HUES64 (cell line): ENCODE measurements at regions not wholly inside any gene's neighbourhood (a gene's known extent, or its start where the extent isn't known, plus 50 kb on each side); places are given as distances from the start of the nearest gene placed in this dataset.

Experiments used
- H3K27ac ChIP-seq: 2 replicates; pipeline ENCODE4 v1.7.0; 2013; ENCODE audit warnings: low read depth, low read length, inconsistent platforms
- H3K27me3 ChIP-seq: 2 replicates; pipeline ENCODE4 v1.6.1; 2013; ENCODE audit warnings: mild to moderate bottlenecking, low read length; ENCODE audit not compliant: insufficient read depth
- H3K36me3 ChIP-seq: 2 replicates; pipeline ENCODE4 v1.6.1; 2013; ENCODE audit warnings: mild to moderate bottlenecking, low read length; ENCODE audit not compliant: insufficient read depth
- H3K4me1 ChIP-seq: 2 replicates; pipeline ENCODE4 v1.6.1; 2013; ENCODE audit warnings: mild to moderate bottlenecking, low read length, moderate library complexity; ENCODE audit not compliant: insufficient read depth
- H3K4me3 ChIP-seq: 2 replicates; pipeline ENCODE4 v1.5.1; 2013; ENCODE audit warnings: mild to moderate bottlenecking, low read length, moderate library complexity
- H3K9ac ChIP-seq: 2 replicates; pipeline ENCODE4 v1.6.1; 2013; ENCODE audit warnings: mild to moderate bottlenecking, low read depth, low read length
- H3K9me3 ChIP-seq: 2 replicates; pipeline ENCODE4 v1.6.1; 2013; ENCODE audit warnings: low read depth, low read length; ENCODE audit not compliant: insufficient read depth
- WGBS: fragments of 150-250, 120-280 bp; methylation state at CpG from one replicate; pipeline ENCODE4 v1.1.7; 2013; ENCODE audit warnings: missing lambda C conversion rate; 5-methylcytosine and 5-hydroxymethylcytosine counted together

GRCh38 chrX:51798701-51799100, 55.5 kb downstream of the GSPT2 start:
- no peaks in the 10 kb centered on the region for H3K36me3 ChIP-seq
- no peaks in the 10 kb centered on the region for H3K9me3 ChIP-seq
- H3K27ac ChIP-seq, result no peak overlapping the region
- no peaks in the 10 kb centered on the region for H3K27me3 ChIP-seq
- no peak overlapping the region for H3K4me3 ChIP-seq
- H3K4me1 ChIP-seq, result 0 out of 2 replicates have a peak, but pooled peaks cover 5% of the 10 kb centered on the region
- H3K9ac ChIP-seq, result no peak overlapping the region

DNA sequence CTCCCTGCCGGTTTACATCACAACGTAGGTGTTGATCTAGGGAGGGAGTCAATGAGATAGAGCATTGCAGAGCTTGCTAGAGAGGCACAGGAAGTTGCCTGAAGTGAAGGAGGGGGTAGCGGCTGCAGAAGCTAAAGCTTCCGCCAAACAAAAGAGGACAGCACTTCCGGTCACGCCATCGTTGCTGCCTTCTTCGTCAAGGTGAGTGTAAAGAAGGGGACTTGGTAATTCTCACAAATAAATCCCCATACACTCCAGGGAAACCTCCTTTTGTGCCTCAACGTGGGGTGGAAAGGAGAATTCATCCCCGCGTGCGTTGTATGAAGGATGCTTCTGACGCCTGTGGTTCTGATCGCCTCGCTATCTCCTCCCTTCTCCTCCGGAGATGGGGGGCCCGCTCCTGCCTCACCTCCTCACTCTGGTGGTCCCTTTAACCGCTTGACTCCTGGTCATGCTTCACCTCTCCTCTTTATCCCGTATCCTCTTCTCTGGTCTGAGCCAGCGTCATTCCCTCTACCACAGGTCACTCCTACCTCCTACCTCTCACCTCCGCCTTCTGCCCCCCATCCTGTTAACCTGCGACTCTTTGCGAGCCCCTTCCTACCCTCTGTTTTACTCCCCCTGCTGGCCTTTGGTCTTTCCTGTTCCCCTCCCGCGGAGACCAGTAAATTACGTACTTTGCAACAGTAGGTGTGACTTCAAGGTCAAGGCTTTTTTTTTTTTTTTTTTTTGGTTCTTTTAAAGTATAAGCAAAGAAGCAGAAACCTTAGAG, 59.9 kb downstream of the GSPT2 start:
- Histone ChIP-seq H3K36me3 (peaks cover 13% of the 10 kb centered on the region), H3K27ac (peak overlapping the region; percentile 93), H3K27me3 (no peaks in the 10 kb centered on the region), H3K4me1 (peaks cover 5% of the 10 kb centered on the region; the same call in 1 of the 2 replicates), H3K4me3 (peak overlapping the region; percentile 94), H3K9me3 (no peaks in the 10 kb centered on the region), H3K9ac (peak overlapping the region; percentile 97)
- WGBS, result 2% methylated on average over 22 of the region's 26 CpGs

GRCh38 chrX:51803833-51804232, 60.6 kb downstream of the GSPT2 start:
- no peak overlapping the region for H3K27ac ChIP-seq
- H3K4me1 ChIP-seq, result peaks cover 5% of the 10 kb centered on the region; the same call in 1 of the 2 replicates
- H3K27me3 ChIP-seq, result no peaks in the 10 kb centered on the region
- H3K9me3 ChIP-seq, result no peaks in the 10 kb centered on the region
- peaks cover 13% of the 10 kb centered on the region for H3K36me3 ChIP-seq
- H3K9ac ChIP-seq, result peak overlapping the region; percentile 97; the same call in 1 of the 2 replicates
- peak overlapping the region; percentile 94 for H3K4me3 ChIP-seq
- 100% methylated on average over 1 of the region's 3 CpGs for WGBS

DNA sequence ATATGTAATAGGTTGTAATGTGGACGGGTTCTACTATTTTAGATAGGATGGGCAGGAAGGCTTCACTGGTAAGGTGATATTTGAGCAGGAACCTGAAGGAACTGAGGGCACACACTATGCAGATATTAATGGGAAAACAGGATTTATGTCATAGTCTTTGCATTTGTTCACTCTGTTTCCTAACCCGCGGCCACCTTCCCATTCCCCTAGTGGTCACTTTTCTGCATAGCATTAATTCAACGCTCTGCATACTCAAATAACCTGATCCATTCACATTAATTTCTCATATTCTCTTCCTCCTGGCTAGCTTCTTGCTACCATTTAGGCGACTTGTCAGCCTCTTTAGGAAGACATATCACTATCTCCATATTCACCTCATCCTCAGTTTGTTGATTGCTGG, 61.5 kb downstream of the GSPT2 start:
- Histone ChIP-seq H3K27ac (no peak overlapping the region), H3K9me3 (no peaks in the 10 kb centered on the region), H3K4me1 (peaks cover 5% of the 10 kb centered on the region; the same call in 1 of the 2 replicates), H3K4me3 (no peak overlapping the region), H3K9ac (no peak overlapping the region), H3K36me3 (peaks cover 13% of the 10 kb centered on the region), H3K27me3 (no peaks in the 10 kb centered on the region)
- WGBS, result 77% methylated on average over 5 of the region's 5 CpGs

- H3K27ac ChIP-seq, result no peak overlapping the region
- 0 out of 2 replicates have a peak, but pooled peaks cover 5% of the 10 kb centered on the region for H3K36me3 ChIP-seq
- 96% methylated on average over 12 of the region's 12 CpGs for WGBS
- no peaks in the 10 kb centered on the region for H3K27me3 ChIP-seq
- H3K4me3 ChIP-seq, result no peak overlapping the region
- H3K4me1 ChIP-seq, result no peaks in the 10 kb centered on the region
- no peaks in the 10 kb centered on the region for H3K9me3 ChIP-seq
- no peak overlapping the region for H3K9ac ChIP-seq
Measured at GRCh38 chrX:51813886-51814460, 70.7 kb downstream of the GSPT2 start.

DNA sequence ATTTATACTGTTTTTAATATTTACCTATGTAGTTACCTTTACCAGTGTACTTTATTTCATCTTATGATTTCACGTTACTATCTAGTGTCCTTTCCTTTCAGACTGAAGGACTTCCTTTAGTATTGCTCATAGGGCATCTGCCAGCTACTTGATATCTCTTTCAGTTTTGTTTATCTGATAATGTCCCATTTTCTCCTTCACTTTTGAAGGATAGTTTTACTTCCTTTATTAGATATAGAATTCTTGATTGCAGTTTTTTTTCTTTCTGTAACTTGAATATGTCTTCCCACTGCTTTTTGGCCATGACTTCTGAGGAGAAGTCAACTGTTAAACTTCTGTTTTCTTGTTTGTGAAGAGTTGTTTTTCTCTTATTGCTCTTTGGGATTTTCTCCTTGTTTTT, 69.4 kb upstream of the MAGED1 start:
- H3K27me3 ChIP-seq, result no peaks in the 10 kb centered on the region
- no peaks in the 10 kb centered on the region for H3K36me3 ChIP-seq
- peaks cover 15% of the 10 kb centered on the region for H3K4me1 ChIP-seq
- H3K9me3 ChIP-seq, result no peaks in the 10 kb centered on the region
- no peak overlapping the region for H3K4me3 ChIP-seq
- H3K27ac ChIP-seq, result no peak overlapping the region
- 93% methylated on average over 1 of the region's 1 CpG for WGBS
- no peak overlapping the region for H3K9ac ChIP-seq

DNA sequence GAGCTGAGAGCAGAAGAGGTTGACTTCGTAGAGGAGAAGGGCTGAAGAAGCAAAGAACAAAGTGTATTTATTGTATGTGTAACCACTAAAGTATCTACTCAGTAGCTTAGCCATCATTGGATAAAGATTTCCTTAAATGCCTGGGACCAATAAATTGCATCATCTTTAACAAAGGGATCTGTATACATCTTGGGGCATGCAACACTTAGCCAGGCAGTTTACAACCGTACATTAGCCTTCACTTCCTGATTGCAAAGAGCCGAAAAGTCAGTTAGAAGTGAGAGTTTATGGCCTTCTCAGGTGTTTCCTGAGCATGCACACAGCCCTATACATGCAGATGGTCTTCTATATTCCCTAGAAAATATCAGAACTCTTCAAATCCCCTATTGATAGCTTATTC, 68.0 kb upstream of the MAGED1 start:
- Histone ChIP-seq H3K9me3 (no peaks in the 10 kb centered on the region), H3K9ac (no peak overlapping the region), H3K36me3 (no peaks in the 10 kb centered on the region), H3K4me1 (peaks cover 15% of the 10 kb centered on the region), H3K27me3 (no peaks in the 10 kb centered on the region), H3K4me3 (no peak overlapping the region), H3K27ac (no peak overlapping the region)
- 90% methylated on average over 2 of the region's 3 CpGs for WGBS

- H3K27ac ChIP-seq, result no peak overlapping the region
- no peaks in the 10 kb centered on the region for H3K36me3 ChIP-seq
- H3K27me3 ChIP-seq, result no peaks in the 10 kb centered on the region
- peaks cover 3% of the 10 kb centered on the region; the same call in 1 of the 2 replicates for H3K4me1 ChIP-seq
- H3K4me3 ChIP-seq, result no peak overlapping the region
- no peaks in the 10 kb centered on the region for H3K9me3 ChIP-seq
- WGBS, result 100% methylated on average over 1 of the region's 1 CpG
- no peak overlapping the region for H3K9ac ChIP-seq
Measured at GRCh38 chrX:51834076-51834475, 59.3 kb upstream of the MAGED1 start.

DNA sequence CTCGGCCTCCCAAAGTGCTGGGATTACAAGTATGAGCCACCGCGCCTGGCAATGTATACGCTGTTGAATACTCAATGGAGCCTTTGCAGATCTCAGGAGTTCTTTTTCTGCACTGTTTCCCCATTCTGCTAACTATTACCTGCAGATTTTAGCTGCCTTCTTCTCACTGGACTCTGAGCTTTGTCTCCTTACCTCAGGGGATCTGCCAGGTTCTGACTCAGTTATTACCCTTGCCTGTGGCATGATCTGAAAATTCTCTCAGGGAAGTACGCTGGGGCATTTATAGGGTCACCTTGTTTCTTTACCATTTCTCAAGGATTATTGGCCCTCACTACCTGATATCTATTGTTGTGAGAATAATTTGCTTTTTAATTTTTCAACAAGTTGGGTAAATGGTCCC, 56.6 kb upstream of the MAGED1 start:
- 95% methylated on average over 5 of the region's 5 CpGs for WGBS
- peaks cover 3% of the 10 kb centered on the region; the same call in 1 of the 2 replicates for H3K4me1 ChIP-seq
- H3K9ac ChIP-seq, result no peak overlapping the region
- no peaks in the 10 kb centered on the region for H3K36me3 ChIP-seq
- no peak overlapping the region for H3K27ac ChIP-seq
- no peaks in the 10 kb centered on the region for H3K9me3 ChIP-seq
- no peaks in the 10 kb centered on the region for H3K27me3 ChIP-seq
- H3K4me3 ChIP-seq, result no peak overlapping the region

DNA sequence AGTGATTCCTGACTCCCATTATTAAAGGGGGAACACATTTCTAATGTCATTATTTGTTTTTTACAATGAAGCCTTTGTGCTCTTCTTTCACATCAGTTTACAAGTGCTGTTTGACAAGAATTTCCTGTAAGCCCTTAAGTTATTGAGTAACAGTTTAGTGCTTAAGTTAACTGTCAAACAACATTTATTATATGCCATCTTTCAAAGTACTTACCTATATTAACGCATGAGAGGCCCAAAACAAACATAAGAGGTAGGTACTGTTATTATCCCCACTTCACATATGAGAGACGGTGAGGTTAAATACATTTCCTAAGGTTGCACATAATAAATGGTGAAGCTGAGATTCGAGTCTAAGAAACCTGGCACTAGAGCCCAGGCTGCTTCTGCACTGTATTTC, 56.0 kb upstream of the MAGED1 start:
- H3K4me1 ChIP-seq, result peaks cover 3% of the 10 kb centered on the region; the same call in 1 of the 2 replicates
- no peak overlapping the region for H3K4me3 ChIP-seq
- H3K27me3 ChIP-seq, result no peaks in the 10 kb centered on the region
- H3K9ac ChIP-seq, result no peak overlapping the region
- H3K27ac ChIP-seq, result no peak overlapping the region
- no peaks in the 10 kb centered on the region for H3K36me3 ChIP-seq
- no peaks in the 10 kb centered on the region for H3K9me3 ChIP-seq
- 100% methylated on average over 1 of the region's 3 CpGs for WGBS

- Histone ChIP-seq H3K4me3 (no peak overlapping the region), H3K4me1 (peaks cover 3% of the 10 kb centered on the region; the same call in 1 of the 2 replicates), H3K36me3 (no peaks in the 10 kb centered on the region), H3K9ac (no peak overlapping the region), H3K9me3 (no peaks in the 10 kb centered on the region), H3K27me3 (no peaks in the 10 kb centered on the region), H3K27ac (no peak overlapping the region)
- 96% methylated on average over 2 of the region's 3 CpGs for WGBS
Measured at GRCh38 chrX:51837921-51838320, 55.5 kb upstream of the MAGED1 start.
